ENCODE measurements at regions not wholly inside any gene's neighbourhood (a gene's known extent, or its start where the extent isn't known, plus 50 kb on each side); places are given as distances from the start of the nearest gene placed in this dataset.

GRCh38 chr11:11782532-11783110 is 59.2 kb upstream of the USP47 start:
- Histone ChIP-seq H3K27ac (no peak overlapping the region), H3K4me3 (no peak overlapping the region), H3K9me3 (no peaks in the 10 kb centered on the region), H3K27me3 (replicated peaks; ENCODE audit: insufficient read depth) (no peaks in the 10 kb centered on the region), H3K4me1 (ENCODE audit: control insufficient read depth in 1 of 2, low read depth in 2 of 2) (no peaks in the 10 kb centered on the region), H3K36me3 (no peaks in the 10 kb centered on the region)
- DNase-seq (ENCODE audit: low spot score) (no peak), ATAC-seq (ENCODE audit: insufficient number of reproducible peaks, low FRiP score, low read depth) (no peak)
- TF ChIP-seq, protein P1, sequence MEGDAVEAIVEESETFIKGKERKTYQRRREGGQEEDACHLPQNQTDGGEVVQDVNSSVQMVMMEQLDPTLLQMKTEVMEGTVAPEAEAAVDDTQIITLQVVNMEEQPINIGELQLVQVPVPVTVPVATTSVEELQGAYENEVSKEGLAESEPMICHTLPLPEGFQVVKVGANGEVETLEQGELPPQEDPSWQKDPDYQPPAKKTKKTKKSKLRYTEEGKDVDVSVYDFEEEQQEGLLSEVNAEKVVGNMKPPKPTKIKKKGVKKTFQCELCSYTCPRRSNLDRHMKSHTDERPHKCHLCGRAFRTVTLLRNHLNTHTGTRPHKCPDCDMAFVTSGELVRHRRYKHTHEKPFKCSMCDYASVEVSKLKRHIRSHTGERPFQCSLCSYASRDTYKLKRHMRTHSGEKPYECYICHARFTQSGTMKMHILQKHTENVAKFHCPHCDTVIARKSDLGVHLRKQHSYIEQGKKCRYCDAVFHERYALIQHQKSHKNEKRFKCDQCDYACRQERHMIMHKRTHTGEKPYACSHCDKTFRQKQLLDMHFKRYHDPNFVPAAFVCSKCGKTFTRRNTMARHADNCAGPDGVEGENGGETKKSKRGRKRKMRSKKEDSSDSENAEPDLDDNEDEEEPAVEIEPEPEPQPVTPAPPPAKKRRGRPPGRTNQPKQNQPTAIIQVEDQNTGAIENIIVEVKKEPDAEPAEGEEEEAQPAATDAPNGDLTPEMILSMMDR (IDR thresholded peaks at IDR 0.05) = no peak

- ATAC-seq (ENCODE audit: insufficient number of reproducible peaks, low FRiP score, low read depth) = no peak
- DNase-seq (ENCODE audit: low spot score) = no peak
- H3K36me3 ChIP-seq = no peaks in the 10 kb centered on the region
- H3K27me3 ChIP-seq (replicated peaks; ENCODE audit: insufficient read depth) = no peaks in the 10 kb centered on the region
- H3K4me3 ChIP-seq = no peak overlapping the region
- TF ChIP-seq, protein P1 (IDR thresholded peaks at IDR 0.05) = no peak
- no peaks in the 10 kb centered on the region for H3K4me1 ChIP-seq (ENCODE audit: control insufficient read depth in 1 of 2, low read depth in 2 of 2)
- no peaks in the 10 kb centered on the region for H3K9me3 ChIP-seq
- no peak overlapping the region for H3K27ac ChIP-seq
Measured at GRCh38 chr11:11780858-11781257, 60.9 kb upstream of the USP47 start.

- Histone ChIP-seq H3K27me3 (replicated peaks; ENCODE audit: insufficient read depth) (no peaks in the 10 kb centered on the region), H3K4me1 (ENCODE audit: control insufficient read depth in 1 of 2, low read depth in 2 of 2) (no peaks in the 10 kb centered on the region), H3K36me3 (no peaks in the 10 kb centered on the region), H3K4me3 (no peak overlapping the region), H3K9me3 (no peaks in the 10 kb centered on the region), H3K27ac (no peak overlapping the region)
- no peak for ATAC-seq (ENCODE audit: insufficient number of reproducible peaks, low FRiP score, low read depth)
- TF ChIP-seq, protein P1 (IDR thresholded peaks at IDR 0.05) = no peak
- no peak for DNase-seq (ENCODE audit: low spot score)
Measured at GRCh38 chr11:11779975-11780374, 61.8 kb upstream of the USP47 start.

- no peak for ATAC-seq (ENCODE audit: insufficient number of reproducible peaks, low FRiP score, low read depth)
- Histone ChIP-seq H3K4me3 (no peak overlapping the region), H3K36me3 (no peaks in the 10 kb centered on the region), H3K4me1 (ENCODE audit: control insufficient read depth in 1 of 2, low read depth in 2 of 2) (no peaks in the 10 kb centered on the region), H3K27me3 (replicated peaks; ENCODE audit: insufficient read depth) (no peaks in the 10 kb centered on the region), H3K9me3 (no peaks in the 10 kb centered on the region), H3K27ac (no peak overlapping the region)
- DNase-seq (ENCODE audit: low spot score) = no peak
- TF ChIP-seq, protein P1 (IDR thresholded peaks at IDR 0.05) = no peak
Measured at GRCh38 chr11:11777897-11778296, 63.9 kb upstream of the USP47 start.

DNA sequence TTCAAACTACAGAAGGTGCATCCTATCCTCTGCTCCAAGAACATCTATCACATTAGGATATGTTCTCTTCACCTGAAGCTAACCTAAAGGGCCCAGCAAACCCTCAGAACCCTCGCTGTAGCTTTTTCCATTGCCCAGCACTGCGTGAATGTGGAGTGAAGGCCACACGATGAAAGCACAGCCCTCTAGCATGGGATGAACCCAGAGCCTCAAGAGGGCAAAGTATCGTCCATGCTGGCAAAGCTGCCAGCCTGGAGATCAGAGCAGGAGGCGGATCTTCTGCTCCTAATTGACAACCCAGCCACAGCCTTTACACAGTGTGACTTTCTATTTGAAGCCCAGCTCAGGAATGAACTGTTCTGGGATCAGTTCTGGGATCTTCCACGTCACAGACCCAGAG is 65.1 kb upstream of the USP47 start:
- Histone ChIP-seq H3K4me3 (no peak overlapping the region), H3K9me3 (no peaks in the 10 kb centered on the region), H3K27ac (no peak overlapping the region), H3K27me3 (replicated peaks; ENCODE audit: insufficient read depth) (no peaks in the 10 kb centered on the region), H3K4me1 (ENCODE audit: control insufficient read depth in 1 of 2, low read depth in 2 of 2) (no peaks in the 10 kb centered on the region), H3K36me3 (no peaks in the 10 kb centered on the region)
- ATAC-seq (ENCODE audit: insufficient number of reproducible peaks, low FRiP score, low read depth) (no peak), DNase-seq (ENCODE audit: low spot score) (no peak)
- TF ChIP-seq, protein P1 (IDR thresholded peaks at IDR 0.05) = no peak

Data from thoracic aorta (tissue), 2 donors.